KOPT-K1 (cell line): ENCODE measurements at regions not wholly inside any gene's neighbourhood (a gene's known extent, or its start where the extent isn't known, plus 50 kb on each side); places are given as distances from the start of the nearest gene placed in this dataset.
A peak's percentile ranks its signal among the peaks of the same experiment; 100 is the strongest.

Experiments
- H3K27ac ChIP-seq: fragments of 200-600 bp; sonication (generic); 2 replicates; pipeline ENCODE4 v1.5.1; 2016; ENCODE audit warnings: antibody characterized with exemption, mild to moderate bottlenecking, low read depth, low read length; ENCODE audit not compliant: poor library complexity, severe bottlenecking
- H3K36me3 ChIP-seq: fragments of 200-600 bp; sonication (generic); 2 replicates; pipeline ENCODE4 v1.5.1; 2017; ENCODE audit warnings: antibody characterized with exemption, mild to moderate bottlenecking, low read length, moderate library complexity; ENCODE audit not compliant: insufficient read depth
- H3K9me3 ChIP-seq: fragments of 200-600 bp; sonication (generic); 2 replicates; pipeline ENCODE4 v1.5.1; 2017; ENCODE audit warnings: antibody characterized with exemption, low read length, mild to moderate bottlenecking; ENCODE audit not compliant: insufficient read depth, poor library complexity, severe bottlenecking

DNA sequence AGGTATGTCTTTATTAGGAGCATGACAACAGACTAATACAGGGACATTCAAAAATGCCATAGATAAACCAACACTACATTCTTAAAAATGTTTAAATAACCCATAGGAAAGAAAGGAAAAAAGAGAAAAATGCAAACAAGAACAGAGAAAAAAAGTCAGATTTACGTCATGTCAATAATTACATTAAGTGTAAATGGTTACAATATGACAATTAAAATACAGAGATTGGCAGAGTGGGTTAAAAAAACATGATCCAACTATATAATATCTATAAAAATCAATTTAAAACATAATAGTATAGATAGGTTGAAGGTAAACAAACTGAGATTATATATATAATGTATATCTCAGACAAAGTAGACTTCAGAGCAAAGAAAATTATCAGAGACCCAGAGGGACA lies 255.8 kb downstream of the ANAPC1 start:
- Histone ChIP-seq H3K27ac (no peak overlapping the region), H3K9me3 (peaks cover 27% of the 10 kb centered on the region), H3K36me3 (no peaks in the 10 kb centered on the region)

DNA sequence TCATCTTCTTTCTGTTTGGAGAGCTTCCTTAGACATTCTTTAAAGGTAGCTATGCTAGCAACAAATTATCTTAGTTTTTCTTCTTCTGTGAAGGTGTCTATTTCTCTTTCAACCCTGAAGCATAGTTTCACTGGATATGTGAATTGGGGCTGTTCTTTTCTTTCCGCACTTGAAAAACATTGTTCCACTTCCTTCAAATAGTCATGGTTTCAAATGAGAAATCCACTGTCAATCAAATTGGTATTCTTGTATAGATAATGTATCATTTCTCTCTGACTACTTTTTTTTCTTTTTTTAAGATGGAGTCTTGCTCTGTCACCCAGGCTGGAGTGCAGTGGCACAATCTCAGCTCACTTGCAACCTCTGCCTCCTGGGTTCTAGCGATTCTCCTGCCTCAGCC lies 254.0 kb downstream of the ANAPC1 start:
- Histone ChIP-seq H3K27ac (no peak overlapping the region), H3K36me3 (no peaks in the 10 kb centered on the region), H3K9me3 (peaks cover 27% of the 10 kb centered on the region)

GRCh38 chr2:111632661-111633060 lies 251.3 kb downstream of the ANAPC1 start:
- Histone ChIP-seq H3K27ac (peak overlapping the region; percentile 80), H3K9me3 (peaks cover 29% of the 10 kb centered on the region), H3K36me3 (no peaks in the 10 kb centered on the region)

DNA sequence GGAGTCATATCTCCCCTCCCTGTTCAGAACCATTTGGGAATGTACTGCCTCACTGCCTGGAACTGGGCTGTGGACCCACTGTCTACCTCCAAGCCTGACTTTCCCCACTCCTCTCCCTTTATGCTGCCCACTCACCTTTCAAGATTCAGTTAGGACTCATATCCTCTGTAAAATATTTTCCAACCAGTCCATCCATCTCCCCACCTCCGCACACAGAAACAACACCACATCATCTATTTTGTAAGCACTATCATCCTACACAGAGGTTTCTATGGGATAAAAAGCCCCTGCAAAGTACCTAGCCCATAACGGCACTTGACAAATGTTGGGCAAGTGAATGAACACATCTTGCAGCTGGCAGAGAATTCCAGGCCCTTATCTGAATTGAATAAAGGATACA lies 250.8 kb downstream of the ANAPC1 start:
- Histone ChIP-seq H3K27ac (peak overlapping the region; percentile 80), H3K9me3 (peaks cover 27% of the 10 kb centered on the region), H3K36me3 (no peaks in the 10 kb centered on the region)

DNA sequence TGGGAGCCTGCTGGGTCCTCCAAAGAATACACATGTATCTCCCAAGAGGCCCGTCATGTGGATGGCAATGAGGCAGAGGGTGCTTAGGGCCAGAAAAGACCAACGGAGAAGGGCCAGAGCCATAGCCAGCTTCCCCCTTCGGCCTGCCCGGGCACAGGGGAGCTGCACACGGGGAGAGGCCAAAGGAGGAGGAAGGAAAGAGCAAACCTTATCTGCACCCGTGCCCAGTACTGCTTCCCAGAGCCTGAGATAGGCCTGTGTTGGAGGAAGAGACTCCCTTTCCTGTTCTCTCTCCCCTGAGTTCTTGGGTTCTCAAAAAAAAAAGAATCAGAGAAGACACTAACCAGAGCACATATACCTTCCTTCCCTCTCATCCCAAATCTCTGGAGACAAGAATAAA lies 250.3 kb downstream of the ANAPC1 start:
- H3K9me3 ChIP-seq, result peaks cover 26% of the 10 kb centered on the region
- H3K36me3 ChIP-seq, result no peaks in the 10 kb centered on the region
- peak overlapping the region; percentile 80 for H3K27ac ChIP-seq

DNA sequence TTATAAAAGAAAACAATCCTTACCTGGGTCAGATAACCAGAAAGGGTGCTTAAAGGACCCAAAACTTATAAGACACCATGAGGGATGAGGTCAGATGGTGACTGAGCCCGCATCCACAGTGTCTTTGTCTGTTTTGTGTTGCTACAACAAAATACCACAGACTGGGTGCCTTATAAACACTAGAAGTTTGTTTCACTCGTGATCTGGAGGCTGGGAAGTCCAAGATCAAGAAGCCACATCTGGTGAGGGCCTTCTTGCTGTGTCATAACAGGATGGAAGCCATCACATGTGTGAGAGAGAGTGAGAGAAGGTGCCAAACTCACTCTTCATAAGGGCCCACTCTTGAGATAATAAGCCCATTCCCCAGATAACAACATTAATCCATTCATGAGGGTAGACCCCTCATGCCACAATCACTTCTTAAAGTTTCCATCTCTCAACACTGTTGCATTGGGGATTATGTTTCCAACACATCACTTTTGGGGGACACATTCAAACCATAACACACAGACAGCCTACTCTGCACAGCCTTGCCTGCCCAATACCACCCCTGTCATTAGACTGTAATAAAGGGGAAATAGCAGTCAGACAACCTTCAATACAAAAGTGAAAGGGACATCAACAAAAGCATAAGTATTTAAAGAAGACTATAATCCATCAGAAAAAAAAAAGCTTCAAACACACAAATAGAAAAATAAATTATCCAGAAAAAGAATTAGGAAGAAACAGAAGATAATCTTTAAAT lies 249.8 kb downstream of the ANAPC1 start:
- Histone ChIP-seq H3K36me3 (no peaks in the 10 kb centered on the region), H3K9me3 (peaks cover 20% of the 10 kb centered on the region), H3K27ac (peak overlapping the region; percentile 80)

- H3K27ac ChIP-seq, result no peak overlapping the region
- peaks cover 15% of the 10 kb centered on the region for H3K9me3 ChIP-seq
- no peaks in the 10 kb centered on the region for H3K36me3 ChIP-seq
Observed at GRCh38 chr2:111634995-111635538, 248.9 kb downstream of the ANAPC1 start.

DNA sequence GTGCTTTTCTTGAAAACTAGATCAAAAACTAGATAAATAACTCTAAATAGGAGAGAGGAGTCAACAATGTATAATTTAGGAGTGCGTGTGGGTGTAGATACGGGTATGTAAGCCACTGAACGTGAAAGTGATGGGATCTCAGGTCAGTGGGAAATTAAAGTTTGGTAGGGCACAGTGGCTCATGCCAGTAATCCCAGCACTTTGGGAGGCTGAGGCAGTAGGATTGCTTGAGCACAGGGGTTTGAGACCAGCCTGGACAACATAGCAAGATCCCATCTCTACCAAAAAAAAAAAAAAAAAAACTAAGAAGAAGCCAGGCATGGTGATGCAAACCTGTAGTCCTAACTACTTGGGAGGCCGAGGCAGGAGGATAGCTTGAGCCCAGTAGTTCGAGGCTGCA lies 247.1 kb downstream of the ANAPC1 start:
- H3K27ac ChIP-seq, result no peak overlapping the region
- H3K36me3 ChIP-seq, result no peaks in the 10 kb centered on the region
- H3K9me3 ChIP-seq, result peaks cover 13% of the 10 kb centered on the region

GRCh38 chr2:111638274-111638877 lies 245.6 kb downstream of the ANAPC1 start:
- peaks cover 13% of the 10 kb centered on the region for H3K9me3 ChIP-seq
- no peak overlapping the region for H3K27ac ChIP-seq
- no peaks in the 10 kb centered on the region for H3K36me3 ChIP-seq

GRCh38 chr2:111640480-111640879 lies 243.5 kb downstream of the ANAPC1 start:
- Histone ChIP-seq H3K27ac (no peak overlapping the region), H3K9me3 (peaks cover 13% of the 10 kb centered on the region), H3K36me3 (no peaks in the 10 kb centered on the region)

- Histone ChIP-seq H3K27ac (no peak overlapping the region), H3K9me3 (peaks cover 16% of the 10 kb centered on the region), H3K36me3 (no peaks in the 10 kb centered on the region)
Observed at GRCh38 chr2:111642586-111643327, 241.2 kb downstream of the ANAPC1 start.

- H3K27ac ChIP-seq, result no peak overlapping the region
- H3K9me3 ChIP-seq, result peaks cover 10% of the 10 kb centered on the region
- H3K36me3 ChIP-seq, result no peaks in the 10 kb centered on the region
Observed at GRCh38 chr2:111643759-111644158, 240.2 kb downstream of the ANAPC1 start.

GRCh38 chr2:111647359-111647758 lies 236.6 kb downstream of the ANAPC1 start:
- H3K9me3 ChIP-seq, result peaks cover 10% of the 10 kb centered on the region
- no peak overlapping the region for H3K27ac ChIP-seq
- no peaks in the 10 kb centered on the region for H3K36me3 ChIP-seq

- Histone ChIP-seq H3K36me3 (no peaks in the 10 kb centered on the region), H3K9me3 (peaks cover 8% of the 10 kb centered on the region), H3K27ac (no peak overlapping the region)
Observed at GRCh38 chr2:111652038-111652437, 232.0 kb downstream of the ANAPC1 start.

DNA sequence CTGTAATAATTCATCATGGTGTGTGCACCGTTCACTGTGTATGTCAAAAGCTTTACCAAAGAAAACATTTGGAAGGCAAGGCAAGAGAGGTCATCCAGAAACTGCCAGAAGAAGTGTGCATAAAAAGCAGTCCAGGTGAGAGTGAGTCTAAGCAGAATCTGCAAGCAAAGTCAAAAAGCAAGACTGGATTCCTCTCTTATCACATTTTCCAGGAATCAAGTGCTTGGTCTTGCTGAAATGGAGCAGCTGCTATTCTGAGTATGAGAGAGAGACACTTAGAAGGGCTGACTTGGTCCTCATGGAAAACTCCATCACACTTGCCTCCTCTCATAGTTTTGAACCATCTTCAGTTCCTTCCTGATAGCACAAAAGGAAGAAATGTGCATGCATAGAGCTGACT lies 231.3 kb downstream of the ANAPC1 start:
- H3K36me3 ChIP-seq, result no peaks in the 10 kb centered on the region
- H3K27ac ChIP-seq, result no peak overlapping the region
- H3K9me3 ChIP-seq, result peaks cover 1% of the 10 kb centered on the region
